ENCODE measurements at regions not wholly inside any gene's neighbourhood (a gene's known extent, or its start where the extent isn't known, plus 50 kb on each side); places are given as distances from the start of the nearest gene placed in this dataset.

GRCh38 chr3:124409650-124410275 lies 320.5 kb upstream of the UMPS start:
- DNase-seq (ENCODE audit: low spot score), result no peak

- DNase-seq (ENCODE audit: low spot score), result no peak
Measured at GRCh38 chr3:124410471-124410870, 319.8 kb upstream of the UMPS start.

GRCh38 chr3:124411728-124412127 lies 318.5 kb upstream of the UMPS start:
- DNase-seq (ENCODE audit: low spot score), result no peak

- no peak for DNase-seq (ENCODE audit: low spot score)
Measured at GRCh38 chr3:124412644-124413043, 317.6 kb upstream of the UMPS start.

- DNase-seq (ENCODE audit: low spot score), result no peak
Measured at GRCh38 chr3:124413393-124413792, 316.9 kb upstream of the UMPS start.

- no peak for DNase-seq (ENCODE audit: low spot score)
Measured at GRCh38 chr3:124413989-124414598, 316.2 kb upstream of the UMPS start.

- no peak for DNase-seq (ENCODE audit: low spot score)
Measured at GRCh38 chr3:124415446-124415960, 314.7 kb upstream of the UMPS start.

GRCh38 chr3:124419303-124419702 lies 310.9 kb upstream of the UMPS start:
- DNase-seq (ENCODE audit: low spot score), result no peak

GRCh38 chr3:124420392-124420791 lies 309.9 kb upstream of the UMPS start:
- no peak for DNase-seq (ENCODE audit: low spot score)

GRCh38 chr3:124422805-124423204 lies 307.4 kb upstream of the UMPS start:
- no peak for DNase-seq (ENCODE audit: low spot score)

GRCh38 chr3:124424396-124424795 lies 305.9 kb upstream of the UMPS start:
- DNase-seq (ENCODE audit: low spot score), result no peak

- no peak for DNase-seq (ENCODE audit: low spot score)
Measured at GRCh38 chr3:124425972-124426371, 304.3 kb upstream of the UMPS start.

GRCh38 chr3:124428372-124429128 lies 301.7 kb upstream of the UMPS start:
- no peak for DNase-seq (ENCODE audit: low spot score)

GRCh38 chr3:124429129-124429815 lies 301.0 kb upstream of the UMPS start:
- DNase-seq (ENCODE audit: low spot score), result no peak

GRCh38 chr3:124431331-124431994 lies 298.8 kb upstream of the UMPS start:
- no peak for DNase-seq (ENCODE audit: low spot score)

- DNase-seq (ENCODE audit: low spot score), result no peak
Measured at GRCh38 chr3:124434176-124434575, 296.1 kb upstream of the UMPS start.

- DNase-seq (ENCODE audit: low spot score), result no peak
Measured at GRCh38 chr3:124435467-124435866, 294.8 kb upstream of the UMPS start.

- DNase-seq (ENCODE audit: low spot score), result no peak
Measured at GRCh38 chr3:124438813-124439212, 291.4 kb upstream of the UMPS start.

GRCh38 chr3:124439603-124440002 lies 290.6 kb upstream of the UMPS start:
- no peak for DNase-seq (ENCODE audit: low spot score)

- DNase-seq (ENCODE audit: low spot score), result no peak
Measured at GRCh38 chr3:124441766-124442165, 288.5 kb upstream of the UMPS start.

GRCh38 chr3:124442463-124442862 lies 287.8 kb upstream of the UMPS start:
- DNase-seq (ENCODE audit: low spot score), result no peak

GRCh38 chr3:124443446-124443845 lies 286.8 kb upstream of the UMPS start:
- no peak for DNase-seq (ENCODE audit: low spot score)
